Neural crest cell (in vitro differentiated cells): ENCODE measurements at regions not wholly inside any gene's neighbourhood (a gene's known extent, or its start where the extent isn't known, plus 50 kb on each side); places are given as distances from the start of the nearest gene placed in this dataset.

Source experiments
- DNase-seq: peaks from one replicate; pipeline ENCODE4 v3.0.0; 2021; ENCODE audit warnings: low read depth, mixed read lengths, low spot score
- H3K27ac Mint-ChIP-seq: one replicate; pipeline ENCODE4 v1.8.0; 2021; ENCODE audit warnings: mild to moderate bottlenecking, mixed read lengths; ENCODE audit not compliant: unreplicated experiment
- H3K27me3 Mint-ChIP-seq: 2 replicates; pipeline ENCODE4 v1.8.0; 2021; ENCODE audit warnings: low read depth, mild to moderate bottlenecking, mixed read lengths
- H3K36me3 Mint-ChIP-seq: 2 replicates; pipeline ENCODE4 v1.8.0; 2021; ENCODE audit warnings: low read depth, mild to moderate bottlenecking, mixed read lengths
- H3K4me1 Mint-ChIP-seq: 2 replicates; pipeline ENCODE4 v1.8.0; 2021; ENCODE audit warnings: mixed read lengths
- H3K4me3 Mint-ChIP-seq: one replicate; pipeline ENCODE4 v1.8.0; 2021; ENCODE audit warnings: mild to moderate bottlenecking, mixed read lengths
- H3K9me3 Mint-ChIP-seq: 2 replicates; pipeline ENCODE4 v1.8.0; 2021; ENCODE audit warnings: mixed read lengths
- TF ChIP-seq, protein P1 (sequence below): fragments of 200-600 bp; sonication (generic); conservative IDR thresholded peaks from 2 replicates; pipeline ENCODE4 v1.5.0; 2021; ENCODE audit warnings: antibody characterized with exemption, mild to moderate bottlenecking

DNA sequence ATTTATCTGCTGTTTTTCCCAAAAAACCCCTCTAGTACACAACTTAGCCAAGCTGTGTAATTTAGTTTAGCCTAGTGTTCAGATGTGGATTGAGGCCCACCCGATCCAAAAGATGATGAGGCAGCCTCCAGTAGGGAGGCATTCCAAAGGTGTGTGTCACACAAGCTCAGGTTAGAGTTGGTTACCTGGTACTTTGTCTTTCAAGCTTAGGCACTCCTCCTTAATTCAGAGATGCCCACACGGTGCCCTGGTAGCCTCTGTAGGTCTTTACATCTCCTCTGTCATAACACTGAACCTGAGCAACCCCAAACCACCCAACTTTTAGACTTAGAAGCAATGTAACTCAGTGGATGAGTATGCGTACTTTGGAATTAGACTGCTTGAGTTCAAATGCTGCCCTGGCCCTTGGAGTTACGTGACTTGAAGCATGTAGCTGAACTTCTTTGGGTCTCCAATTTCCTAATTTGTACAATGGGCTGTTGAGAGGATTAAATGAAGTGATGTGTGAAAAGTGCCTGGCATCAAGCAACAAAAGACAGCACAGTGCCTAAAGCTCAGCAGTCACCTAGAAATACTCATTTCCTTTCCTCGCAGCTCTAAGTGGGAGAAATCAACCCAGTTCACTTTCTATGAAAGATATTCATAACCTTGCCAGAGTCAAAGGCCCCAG lies 284.6 kb upstream of the RARB start:
- no peak for DNase-seq
- no peak overlapping the region for H3K27ac Mint-ChIP-seq
- no peaks in the 10 kb centered on the region for H3K36me3 Mint-ChIP-seq
- no peaks in the 10 kb centered on the region for H3K27me3 Mint-ChIP-seq
- H3K4me3 Mint-ChIP-seq: no peak overlapping the region
- H3K9me3 Mint-ChIP-seq: peaks cover 12% of the 10 kb centered on the region
- TF ChIP-seq, protein P1, sequence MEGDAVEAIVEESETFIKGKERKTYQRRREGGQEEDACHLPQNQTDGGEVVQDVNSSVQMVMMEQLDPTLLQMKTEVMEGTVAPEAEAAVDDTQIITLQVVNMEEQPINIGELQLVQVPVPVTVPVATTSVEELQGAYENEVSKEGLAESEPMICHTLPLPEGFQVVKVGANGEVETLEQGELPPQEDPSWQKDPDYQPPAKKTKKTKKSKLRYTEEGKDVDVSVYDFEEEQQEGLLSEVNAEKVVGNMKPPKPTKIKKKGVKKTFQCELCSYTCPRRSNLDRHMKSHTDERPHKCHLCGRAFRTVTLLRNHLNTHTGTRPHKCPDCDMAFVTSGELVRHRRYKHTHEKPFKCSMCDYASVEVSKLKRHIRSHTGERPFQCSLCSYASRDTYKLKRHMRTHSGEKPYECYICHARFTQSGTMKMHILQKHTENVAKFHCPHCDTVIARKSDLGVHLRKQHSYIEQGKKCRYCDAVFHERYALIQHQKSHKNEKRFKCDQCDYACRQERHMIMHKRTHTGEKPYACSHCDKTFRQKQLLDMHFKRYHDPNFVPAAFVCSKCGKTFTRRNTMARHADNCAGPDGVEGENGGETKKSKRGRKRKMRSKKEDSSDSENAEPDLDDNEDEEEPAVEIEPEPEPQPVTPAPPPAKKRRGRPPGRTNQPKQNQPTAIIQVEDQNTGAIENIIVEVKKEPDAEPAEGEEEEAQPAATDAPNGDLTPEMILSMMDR: no peak
- H3K4me1 Mint-ChIP-seq: no peaks in the 10 kb centered on the region

DNA sequence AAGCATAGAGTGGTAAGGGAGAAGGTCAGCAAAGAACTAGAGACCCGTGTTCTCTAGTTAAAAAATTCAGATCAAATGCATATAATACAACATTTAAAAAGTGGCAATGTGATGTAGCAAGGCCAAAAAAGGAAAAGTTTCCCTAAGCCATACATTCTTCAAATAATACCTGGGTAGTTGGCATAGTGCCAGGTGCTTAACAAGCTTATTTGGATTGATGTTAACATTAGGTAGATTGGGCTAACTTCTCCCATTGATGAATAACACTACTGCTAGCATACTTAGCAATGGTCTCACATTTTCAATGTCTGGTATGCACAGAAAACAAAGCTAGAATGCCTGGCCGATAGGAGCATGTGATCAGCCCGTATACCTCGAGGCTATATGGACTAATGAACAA lies 283.6 kb upstream of the RARB start:
- DNase-seq: no peak
- Mint-ChIP-seq H3K4me1 (no peaks in the 10 kb centered on the region), H3K27ac (no peak overlapping the region), H3K9me3 (peaks cover 10% of the 10 kb centered on the region), H3K27me3 (no peaks in the 10 kb centered on the region), H3K4me3 (no peak overlapping the region), H3K36me3 (no peaks in the 10 kb centered on the region)
- TF ChIP-seq, protein P1: no peak

DNA sequence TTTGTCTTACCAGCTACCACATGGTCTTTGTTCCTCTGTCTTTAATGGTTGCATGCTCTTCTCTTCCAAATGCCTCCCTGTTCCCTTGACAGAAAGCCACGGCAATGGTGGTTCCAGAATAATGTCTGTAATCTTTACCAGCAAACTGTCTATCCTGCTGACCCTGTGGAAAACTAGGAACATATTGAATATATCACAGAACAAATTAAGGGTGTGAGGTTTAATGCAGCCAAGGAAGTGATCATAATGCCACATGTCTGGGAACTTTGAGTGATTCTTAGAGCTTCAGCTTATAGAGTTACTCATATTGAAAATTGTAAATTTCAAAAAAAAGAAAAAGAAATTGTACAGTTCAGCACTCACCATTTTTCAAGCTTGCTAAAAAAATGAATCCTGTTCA lies 282.9 kb upstream of the RARB start:
- Mint-ChIP-seq H3K4me3 (no peak overlapping the region), H3K9me3 (peaks cover 9% of the 10 kb centered on the region), H3K4me1 (no peaks in the 10 kb centered on the region)

DNA sequence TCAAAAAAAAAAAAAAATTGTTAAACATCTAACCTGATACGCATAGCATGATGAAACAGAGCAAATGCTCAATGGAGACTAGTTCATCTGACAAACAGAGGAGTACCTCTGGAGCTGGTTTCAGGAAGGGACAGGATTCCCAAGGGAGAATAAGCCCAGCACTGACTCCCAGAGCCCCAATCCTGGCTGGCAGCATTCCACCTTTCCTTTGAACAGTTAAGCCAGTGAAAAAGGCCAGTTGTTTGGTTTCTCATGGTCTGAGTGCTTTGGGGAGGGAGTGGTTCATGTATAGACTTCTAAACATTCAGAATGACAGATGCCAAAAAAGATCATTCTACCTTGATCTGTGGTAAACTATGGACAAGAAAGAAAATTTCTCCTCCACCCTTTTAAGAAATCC lies 277.9 kb upstream of the RARB start:
- Mint-ChIP-seq H3K27me3 (no peaks in the 10 kb centered on the region), H3K9me3 (peaks cover 5% of the 10 kb centered on the region), H3K4me1 (peaks cover 44% of the 10 kb centered on the region), H3K4me3 (no peak overlapping the region), H3K36me3 (no peaks in the 10 kb centered on the region), H3K27ac (no peak overlapping the region)
- DNase-seq: no peak
- TF ChIP-seq, protein P1: no peak

More for the DNA sequence above, 282.9 kb upstream of the RARB start:
- TF ChIP-seq, protein P1: no peak
- no peaks in the 10 kb centered on the region for H3K36me3 Mint-ChIP-seq
- DNase-seq: no peak
- H3K27me3 Mint-ChIP-seq: no peaks in the 10 kb centered on the region
- no peak overlapping the region for H3K27ac Mint-ChIP-seq

DNA sequence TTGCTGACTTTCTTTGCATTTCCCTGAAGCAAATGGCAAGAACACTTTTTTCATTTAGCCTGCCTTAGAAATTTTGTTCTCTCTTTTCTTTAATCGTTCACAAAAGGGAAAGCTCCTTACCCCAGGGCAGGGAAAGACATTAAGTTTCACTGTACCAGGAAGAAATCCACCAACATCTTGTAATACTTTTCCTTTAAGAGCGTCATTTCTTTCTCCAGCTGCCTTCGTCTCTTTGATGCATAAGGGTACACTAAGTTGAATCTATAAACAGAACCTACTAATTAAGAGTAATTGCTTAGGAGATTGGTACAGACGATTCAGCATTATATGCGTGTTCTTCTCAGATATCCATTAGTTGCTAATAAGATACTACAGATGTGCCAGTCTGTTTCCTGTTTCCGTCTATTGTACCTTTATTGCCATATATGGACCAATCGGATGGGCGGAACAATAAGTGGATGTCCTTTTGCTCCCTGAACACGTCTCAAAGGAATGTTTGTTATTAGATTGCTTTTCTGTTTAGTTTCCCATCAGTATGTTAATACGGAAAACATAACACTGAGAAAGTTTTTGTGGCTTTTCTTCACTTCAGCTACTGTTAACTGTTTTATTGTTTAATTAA lies 276.7 kb upstream of the RARB start:
- Mint-ChIP-seq H3K27ac (peak overlapping the region; percentile 15), H3K4me3 (no peak overlapping the region)

More for the DNA sequence above, 276.7 kb upstream of the RARB start:
- H3K27me3 Mint-ChIP-seq: no peaks in the 10 kb centered on the region
- peaks cover 56% of the 10 kb centered on the region for H3K4me1 Mint-ChIP-seq
- DNase-seq: no peak
- no peaks in the 10 kb centered on the region for H3K36me3 Mint-ChIP-seq
- H3K9me3 Mint-ChIP-seq: peaks cover 2% of the 10 kb centered on the region
- TF ChIP-seq, protein P1: no peak
